GM21526 (cell line): ENCODE measurements at regions not wholly inside any gene's neighbourhood (a gene's known extent, or its start where the extent isn't known, plus 50 kb on each side); places are given as distances from the start of the nearest gene placed in this dataset.
"Not testable (repeated sequence)": the region's sequence is repeated elsewhere in the genome, so short reads cannot be mapped to it uniquely, and the experiment has no call there.

Experiments
- ATAC-seq: cut with Tn5 transposase; IDR thresholded peaks from one replicate; pipeline ENCODE4 v1.9.1; 2021; ENCODE audit warnings: moderate library complexity; ENCODE audit not compliant: unreplicated experiment, low FRiP score

DNA sequence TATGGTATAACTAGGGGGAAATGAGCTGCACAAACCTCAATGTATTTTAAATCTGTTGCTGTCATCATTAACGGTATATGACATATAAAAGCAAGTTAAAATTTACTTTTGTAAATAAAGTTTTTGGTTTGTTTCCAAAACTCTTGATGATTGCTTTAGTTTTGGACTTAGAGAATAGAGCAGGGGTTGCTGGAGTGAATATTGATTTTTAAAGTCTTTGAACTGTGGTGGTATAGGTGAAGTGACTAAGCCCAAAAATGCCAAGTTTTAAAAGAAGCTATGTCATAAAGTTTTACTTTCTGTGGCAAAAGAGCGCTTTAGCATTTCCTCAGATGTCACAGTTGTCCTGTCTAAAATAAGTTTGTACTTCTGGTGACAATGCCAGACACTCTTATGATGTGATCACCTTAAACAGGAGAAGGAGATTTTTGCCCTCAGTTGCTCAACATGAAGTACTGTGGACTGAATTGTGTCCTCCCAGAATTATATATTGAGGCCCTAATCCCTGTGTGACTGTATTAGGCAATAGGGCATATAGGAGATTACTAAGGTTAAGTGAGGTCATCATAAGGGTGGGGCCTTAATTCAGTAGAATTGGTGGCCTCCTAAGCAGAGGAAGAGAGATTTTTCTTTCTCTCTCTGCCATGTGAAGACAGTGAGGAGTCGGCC, 175.2 kb upstream of the PLGLB1 start:
- ATAC-seq = not testable (repeated sequence)

DNA sequence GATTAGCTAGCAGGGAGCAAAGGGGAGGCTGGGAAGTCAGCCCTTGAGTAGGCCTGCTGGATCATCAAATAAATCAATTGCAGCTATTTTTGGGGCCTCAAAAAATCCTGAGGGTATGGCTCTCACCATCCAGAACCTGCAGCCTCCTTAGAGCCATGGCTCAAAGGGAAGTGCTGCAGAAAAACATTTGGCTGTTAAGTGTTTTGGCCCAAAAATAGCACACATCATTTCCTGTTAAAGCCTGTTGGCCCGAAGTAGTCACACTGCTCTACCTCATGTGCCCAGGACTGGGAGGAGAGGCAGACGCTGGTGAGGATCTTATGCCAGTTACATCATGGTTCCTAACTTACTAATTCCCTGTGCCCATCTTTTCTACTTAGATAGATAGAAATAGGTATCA, 176.8 kb upstream of the PLGLB1 start:
- ATAC-seq = not testable (repeated sequence)

DNA sequence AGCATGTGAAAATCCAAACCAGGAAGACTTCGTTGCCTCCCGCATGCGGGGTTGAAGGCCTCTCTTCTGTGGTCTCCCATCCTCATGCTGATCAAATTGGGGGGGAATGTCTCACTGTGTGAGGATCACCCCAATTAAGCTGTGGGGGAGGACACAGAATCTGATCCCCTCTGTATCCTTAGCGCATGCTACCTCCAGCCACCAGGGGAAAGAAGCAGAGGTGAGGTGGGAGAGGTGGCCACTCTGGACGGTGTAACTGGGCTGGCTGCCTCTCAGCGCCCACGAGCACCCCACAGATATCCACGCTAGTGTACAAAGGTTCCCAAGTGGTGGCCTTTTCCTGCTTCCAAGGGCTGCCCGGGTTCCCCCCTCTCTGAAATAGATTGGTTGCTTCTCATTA, 177.6 kb upstream of the PLGLB1 start:
- ATAC-seq = not testable (repeated sequence)

DNA sequence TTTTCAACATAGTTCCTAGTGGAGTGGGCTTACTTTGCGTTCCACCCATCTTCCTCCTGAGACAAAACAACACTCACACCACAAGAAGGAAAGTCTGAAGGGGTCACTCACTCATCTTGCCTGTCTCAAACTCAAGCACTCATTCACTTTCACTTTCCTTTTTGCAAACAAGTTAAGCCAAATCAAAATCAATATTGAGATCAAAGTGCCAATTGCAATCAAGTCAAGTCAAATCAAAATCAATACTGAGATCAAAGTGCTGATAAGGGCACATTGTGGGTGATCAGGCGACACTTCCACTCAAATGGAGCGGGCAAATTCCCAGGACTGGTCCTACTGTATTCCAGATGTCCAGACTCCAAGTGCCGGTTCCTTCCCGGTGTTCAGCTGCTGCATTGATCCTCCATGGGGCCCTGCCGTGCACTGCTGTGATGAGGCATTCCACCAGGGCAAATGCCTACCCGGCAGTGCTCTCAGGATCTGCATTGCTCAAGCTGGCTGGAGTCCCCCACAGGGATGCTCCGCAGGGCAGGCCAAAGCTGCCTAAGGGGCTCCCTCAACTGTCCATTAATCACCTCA, 183.0 kb upstream of the PLGLB1 start:
- ATAC-seq = not testable (repeated sequence)

DNA sequence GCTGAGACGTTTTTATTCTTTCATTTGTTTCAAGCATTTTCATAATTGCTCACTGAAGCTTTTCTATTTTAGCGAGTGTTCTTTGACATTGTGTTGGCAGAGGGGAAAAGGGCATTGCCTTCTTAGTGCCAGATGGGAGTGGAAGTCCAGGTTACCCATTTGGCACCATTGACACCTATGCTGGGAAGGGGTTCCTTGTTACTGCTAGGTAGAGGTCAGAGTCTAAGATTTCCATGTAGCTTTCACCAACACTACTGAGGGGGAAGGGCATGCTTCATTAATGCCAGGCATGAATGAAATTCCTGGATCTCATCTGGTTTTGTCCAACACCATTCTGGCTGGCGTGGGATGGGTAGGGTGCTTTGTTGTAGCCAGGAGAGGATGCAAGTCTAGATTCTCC, 191.3 kb upstream of the PLGLB1 start:
- ATAC-seq = not testable (repeated sequence)

DNA sequence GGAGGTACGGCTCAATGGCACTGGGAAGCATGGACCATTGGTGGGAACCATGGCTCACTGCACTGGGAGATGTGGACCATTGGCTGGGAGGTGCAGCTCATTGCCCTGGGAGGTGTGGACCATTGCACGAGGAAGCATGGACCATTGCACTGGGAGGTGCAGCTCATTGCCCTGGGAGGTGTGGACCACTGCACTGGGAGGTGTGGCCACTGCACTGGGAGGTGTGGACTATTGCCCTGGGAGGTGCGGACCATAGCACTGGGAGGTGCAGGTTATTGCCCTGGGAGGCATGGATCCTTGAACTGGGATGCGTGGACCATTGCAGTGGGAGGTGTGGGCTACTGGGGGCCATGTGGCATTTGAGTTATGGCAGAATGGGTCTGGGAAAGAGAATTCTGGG, 195.4 kb upstream of the PLGLB1 start:
- ATAC-seq = not testable (repeated sequence)

DNA sequence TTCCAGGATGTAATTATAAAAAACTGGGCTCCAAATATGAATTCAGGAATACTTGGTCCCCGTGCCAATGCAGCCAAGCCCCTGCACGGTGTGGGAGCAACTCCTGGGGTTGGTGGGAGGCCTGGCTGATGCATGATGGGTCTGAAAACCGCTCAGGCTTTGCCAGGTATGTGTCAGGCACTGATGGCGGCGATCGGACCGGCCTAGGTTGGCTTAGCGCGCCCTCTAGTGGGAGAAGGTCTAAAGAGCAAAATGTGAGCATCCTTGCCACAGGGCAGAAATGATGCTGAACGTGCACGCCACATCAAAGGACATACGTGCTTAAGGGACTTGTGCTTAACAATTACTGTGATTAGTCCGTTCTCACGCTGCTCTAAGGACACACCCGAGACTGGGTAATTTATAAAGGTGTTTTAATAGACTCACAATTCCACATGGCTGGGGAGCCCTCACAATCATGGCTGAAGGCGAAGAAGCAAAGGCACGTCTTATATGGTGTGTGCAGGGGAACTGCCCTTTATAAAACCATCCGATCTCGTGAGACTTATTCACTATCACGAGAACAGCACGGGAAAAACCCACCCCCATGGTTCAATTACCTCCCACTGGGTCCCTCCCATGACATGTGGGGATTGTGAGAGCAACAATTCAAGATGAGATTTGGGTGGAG, 196.2 kb upstream of the PLGLB1 start:
- not testable (repeated sequence) for ATAC-seq

DNA sequence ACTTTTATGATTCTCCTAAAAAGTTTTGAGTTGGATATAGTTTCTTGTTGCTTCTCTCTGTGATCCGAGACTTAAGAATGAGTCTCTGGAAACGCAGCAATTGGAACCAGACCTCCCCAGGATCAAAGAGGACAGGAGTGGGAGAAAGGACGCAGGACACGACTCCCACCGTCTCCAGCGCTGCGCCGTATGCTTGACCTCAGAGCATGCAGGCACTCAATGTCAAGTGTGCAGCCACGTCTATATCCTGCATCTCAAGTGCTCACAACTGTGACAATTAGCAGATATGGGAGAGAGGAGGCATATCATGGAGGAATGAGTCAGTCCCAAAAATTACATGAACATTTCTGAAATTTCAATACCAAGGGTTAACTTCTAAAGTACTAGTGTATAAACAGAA, 199.0 kb upstream of the PLGLB1 start:
- ATAC-seq = not testable (repeated sequence)

DNA sequence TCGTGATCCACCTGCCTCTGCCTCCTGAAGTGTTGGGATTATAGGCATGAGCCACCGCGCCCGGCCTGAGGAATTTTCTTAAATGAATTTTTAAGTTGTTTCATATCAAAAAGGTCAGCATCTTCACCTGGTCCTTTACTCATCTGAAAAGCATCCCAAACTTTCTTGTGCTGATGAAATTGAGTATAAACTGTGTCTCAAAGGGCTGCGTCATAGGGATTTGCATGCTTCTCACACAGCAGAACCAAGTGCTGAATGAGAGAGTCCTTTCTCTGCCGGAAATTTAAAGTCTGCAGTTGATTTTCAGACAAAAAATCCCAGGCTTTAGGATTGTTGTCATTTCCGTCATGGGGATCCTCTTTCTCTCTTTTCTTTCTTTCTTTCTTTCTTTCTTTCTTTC, 200.5 kb upstream of the PLGLB1 start:
- not testable (repeated sequence) for ATAC-seq

DNA sequence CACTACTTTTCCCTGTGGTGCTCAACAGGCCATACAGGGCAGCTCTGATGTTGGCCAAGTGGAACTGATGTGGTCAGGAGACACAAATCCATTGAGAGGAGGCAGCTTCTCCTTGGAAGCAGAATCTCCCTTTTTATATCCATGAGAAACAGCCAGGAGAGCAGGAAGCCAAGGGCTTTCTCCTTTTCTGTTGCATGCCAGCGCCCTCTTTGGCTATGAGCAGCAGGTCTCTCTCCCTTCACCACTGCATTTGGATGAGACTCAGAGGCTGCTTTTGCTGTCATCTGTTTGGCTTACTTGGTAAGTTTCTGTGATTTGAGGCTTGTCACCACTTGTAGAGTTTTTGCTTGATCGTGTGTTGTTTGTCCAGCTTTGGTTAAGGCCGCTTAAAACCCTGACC, 202.2 kb upstream of the PLGLB1 start:
- ATAC-seq = not testable (repeated sequence)

DNA sequence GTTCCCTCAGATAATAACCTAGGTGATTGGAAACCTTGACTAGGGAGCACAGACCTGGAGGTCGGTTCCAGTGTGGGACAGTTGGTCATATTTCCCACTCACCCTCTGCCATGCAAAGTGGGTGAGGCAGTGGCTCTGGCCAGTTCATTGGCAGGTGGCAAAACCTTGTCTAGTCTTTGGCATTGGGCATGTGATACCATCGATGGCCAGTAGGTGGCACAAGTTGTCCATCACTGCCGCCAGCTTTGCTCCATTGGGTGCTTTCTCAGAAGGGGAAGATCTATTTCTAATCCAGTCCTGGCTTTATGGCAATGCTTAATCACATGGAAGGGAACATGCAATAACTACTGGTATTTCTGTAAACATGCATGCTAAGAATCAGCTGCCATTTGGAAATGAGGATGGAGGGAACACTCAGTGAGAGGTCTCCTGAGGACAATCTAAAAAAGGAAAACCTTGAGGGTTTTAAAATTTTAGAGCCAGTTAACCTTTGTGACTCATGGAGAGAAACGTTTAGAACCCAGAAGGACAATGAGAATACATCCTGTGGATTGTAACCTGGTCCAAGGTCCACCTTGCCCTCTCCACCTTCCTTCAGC, 207.5 kb upstream of the PLGLB1 start:
- not testable (repeated sequence) for ATAC-seq

DNA sequence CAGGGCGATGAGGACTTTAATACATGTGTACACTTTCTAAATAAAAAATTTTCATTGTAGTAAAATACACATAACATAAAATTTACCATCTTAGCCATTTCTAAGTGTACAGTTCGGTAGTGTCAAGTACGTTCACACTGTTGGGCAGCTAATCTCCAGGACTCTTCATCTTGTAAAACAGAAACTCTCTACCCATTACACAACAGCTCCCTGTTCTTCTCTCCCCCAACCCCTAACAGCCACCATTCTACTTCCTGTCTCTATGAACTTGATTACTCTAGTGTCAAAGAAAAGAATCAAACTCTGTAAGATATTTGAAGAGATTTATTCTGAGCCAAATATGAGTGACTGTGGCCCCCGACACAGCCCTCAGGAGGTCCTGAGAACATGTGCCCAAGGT, 208.3 kb upstream of the PLGLB1 start:
- not testable (repeated sequence) for ATAC-seq

DNA sequence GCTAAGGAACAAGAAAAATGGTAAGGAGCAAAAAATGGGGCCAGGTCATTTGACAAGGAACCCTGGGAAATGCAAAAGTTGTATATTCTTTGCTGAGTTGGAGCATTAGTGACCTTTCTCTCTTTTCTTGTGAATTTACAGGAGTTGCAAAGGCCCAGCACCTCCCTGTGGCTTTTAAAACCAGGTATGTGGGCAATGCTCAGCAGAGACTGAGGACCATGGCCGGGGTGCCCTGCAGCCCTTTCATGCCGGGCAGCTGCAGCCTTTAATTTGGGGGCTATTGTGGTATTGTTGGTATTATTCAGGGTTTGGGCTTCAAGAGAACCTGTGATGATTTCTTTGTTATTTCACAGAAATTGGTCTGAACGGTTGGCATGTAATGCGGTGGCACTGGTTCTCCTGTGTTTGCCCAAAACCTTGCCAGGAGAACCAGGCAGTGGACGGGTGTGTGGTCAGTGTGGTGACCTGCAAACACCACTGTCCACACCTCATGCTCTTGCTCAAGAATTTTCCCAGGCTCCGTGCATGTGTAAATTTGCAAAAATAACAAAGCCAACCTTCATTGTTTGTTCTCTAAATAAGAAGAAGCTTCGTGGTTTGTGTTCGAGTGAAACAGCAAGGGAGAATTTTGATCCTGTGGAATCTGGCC, 213.8 kb upstream of the PLGLB1 start:
- ATAC-seq = not testable (repeated sequence)

DNA sequence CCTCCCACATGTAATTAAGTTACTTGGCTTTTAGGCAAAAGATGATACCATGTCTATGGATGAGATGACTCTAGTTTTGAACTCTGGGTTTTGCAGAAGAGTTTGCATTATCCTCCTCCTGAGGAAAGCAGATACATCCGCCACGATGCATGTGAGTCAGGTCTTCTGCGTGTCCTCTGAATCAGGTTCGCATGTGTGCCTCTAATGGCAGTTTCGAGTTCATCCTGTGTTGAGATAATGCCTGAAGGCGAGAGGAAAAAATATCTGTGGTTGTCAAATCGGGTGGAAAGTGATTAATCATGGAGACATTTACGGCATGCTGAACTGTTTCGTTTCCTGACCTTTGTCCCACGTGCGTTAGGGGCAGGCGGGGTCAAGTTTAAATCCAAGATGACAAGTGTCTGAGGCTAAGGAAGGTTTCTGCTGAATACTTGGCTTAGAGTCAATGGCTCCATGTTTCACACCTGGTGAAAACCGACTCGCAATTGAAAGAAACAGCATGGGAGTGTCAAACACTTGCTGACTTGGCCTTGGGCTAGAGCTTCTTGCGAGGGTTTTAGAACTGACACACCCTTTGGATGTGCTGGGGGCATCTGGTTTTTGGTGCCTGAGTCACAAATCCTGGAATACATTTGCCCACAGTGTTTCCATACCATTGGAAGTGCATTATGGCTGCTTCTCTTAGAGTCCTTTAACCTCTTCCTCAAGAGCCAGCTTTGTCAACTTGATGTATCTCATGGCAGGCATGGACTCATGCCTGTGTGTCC, 216.1 kb upstream of the PLGLB1 start:
- not testable (repeated sequence) for ATAC-seq

DNA sequence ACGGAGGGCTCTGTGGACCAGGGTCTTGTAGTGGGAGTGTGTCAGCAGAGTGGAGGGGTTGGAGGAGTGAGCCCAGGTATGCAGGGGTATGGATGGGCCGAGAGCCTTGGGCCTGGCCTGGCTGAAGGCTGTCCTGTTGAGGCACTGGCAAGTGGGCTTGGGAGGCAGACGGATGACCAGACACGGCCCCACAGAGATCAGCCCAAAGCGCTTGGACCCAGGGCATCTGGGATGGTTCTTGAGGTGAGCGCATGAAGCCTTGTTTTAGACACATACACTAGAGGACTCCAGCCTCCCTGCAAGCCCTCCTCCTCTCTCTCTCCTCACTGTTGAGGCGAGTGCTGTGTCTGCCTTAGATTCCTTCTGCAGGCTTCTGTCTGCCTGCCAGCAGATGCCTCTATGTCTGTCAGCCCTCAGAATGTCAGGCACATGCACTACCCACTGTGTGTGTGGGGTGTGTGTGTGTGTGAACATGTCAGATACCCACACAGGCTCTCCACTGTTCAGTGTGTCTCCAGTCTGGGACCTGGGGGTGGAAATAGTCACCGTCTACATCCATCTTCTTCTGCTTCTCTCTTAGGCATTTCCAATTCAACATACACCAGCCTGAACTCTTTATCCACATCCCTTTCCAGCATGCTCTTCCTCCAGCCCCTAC, 218.0 kb upstream of the PLGLB1 start:
- ATAC-seq = not testable (repeated sequence)

DNA sequence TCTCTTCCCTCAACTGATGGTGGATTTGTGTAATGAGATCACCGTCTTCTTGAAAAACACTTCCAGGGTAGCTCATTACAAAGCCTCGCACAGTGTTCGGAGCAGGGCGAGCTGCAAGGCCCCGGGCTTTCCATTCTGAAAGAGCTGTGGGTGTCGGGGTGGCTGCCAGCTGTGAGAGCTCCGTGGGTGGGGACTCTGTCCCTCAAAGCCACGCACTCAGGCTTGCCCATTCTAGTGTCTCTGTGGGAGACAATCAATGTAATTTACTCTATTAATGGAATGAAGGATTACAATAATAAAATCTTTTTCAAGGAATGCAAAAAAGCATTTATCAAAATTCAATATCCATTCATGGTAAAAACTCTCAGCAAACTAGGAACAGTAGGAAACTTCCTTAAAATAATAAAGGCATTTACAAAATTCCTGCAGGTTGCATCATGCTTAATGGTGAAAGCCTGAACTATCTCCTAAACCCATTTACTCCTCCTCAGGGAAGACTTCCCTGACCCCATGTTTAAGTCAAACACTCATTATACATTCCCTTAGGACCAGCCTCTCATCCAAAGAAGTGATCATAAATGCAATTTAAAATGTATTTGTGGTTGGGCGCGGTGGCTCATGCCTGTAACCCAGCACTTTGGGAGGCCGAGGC, 224.5 kb upstream of the PLGLB1 start:
- not testable (repeated sequence) for ATAC-seq

DNA sequence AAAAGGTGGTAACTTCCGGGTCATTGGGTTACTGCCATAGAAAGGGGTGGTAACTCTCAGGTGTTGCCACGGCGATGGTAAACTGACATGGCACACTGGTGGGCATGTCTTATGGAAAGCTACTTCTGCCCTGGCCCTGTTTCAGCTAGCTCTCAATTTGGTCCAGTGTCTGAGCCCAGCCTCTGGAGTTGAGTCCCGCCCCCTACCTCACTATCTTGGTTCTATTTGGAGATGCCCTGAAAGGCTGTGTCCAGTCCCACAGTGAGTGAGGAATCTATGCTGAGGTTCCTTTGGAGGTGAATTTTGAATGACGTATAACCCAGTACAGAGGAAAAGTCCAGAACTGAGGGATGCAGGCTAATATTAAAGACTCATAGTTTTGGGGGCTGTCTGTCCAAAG, 230.4 kb upstream of the PLGLB1 start:
- not testable (repeated sequence) for ATAC-seq

DNA sequence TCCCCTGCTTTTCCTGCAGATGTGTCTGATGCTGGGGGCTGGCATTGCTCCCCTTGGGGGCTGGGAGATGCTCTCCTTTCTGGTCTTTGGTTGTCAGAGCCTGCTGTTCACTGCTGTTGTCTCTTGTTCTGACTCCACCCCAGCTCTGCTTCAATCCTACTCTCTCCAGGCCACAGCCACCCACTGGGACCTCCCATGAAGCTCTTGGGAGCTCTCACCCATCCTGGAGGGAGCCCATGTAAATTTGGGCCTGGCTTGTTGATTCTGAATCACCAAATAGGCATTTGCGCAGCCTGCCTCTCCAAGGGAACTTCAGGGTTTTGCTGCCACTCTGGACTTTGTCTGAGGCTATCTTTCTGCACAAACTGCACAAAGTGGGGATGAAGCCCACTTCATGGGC, 232.9 kb upstream of the PLGLB1 start:
- ATAC-seq = not testable (repeated sequence)

DNA sequence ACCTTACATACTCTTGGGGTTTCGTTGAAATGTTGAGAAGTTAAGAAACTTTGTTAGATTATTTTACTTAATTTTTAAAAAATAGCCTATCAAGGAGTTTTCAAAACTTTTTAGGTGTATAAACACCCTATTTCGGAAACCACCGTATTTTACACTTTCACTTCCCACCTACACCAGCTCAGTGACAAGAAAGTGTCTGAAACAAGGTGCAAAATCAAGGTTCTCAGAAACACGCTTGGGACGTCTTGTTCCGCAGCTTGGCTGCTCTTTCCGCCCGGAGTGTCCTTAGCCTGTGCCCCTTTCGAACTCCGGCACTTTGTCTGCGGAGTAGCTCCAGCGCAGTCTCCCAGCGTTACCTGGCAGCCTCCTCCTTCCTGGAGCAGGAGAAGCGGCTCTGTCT, 233.8 kb upstream of the PLGLB1 start:
- not testable (repeated sequence) for ATAC-seq
